ENCODE measurements at regions not wholly inside any gene's neighbourhood (a gene's known extent, or its start where the extent isn't known, plus 50 kb on each side); places are given as distances from the start of the nearest gene placed in this dataset.
A peak's percentile ranks its signal among the peaks of the same experiment; 100 is the strongest.

DNA sequence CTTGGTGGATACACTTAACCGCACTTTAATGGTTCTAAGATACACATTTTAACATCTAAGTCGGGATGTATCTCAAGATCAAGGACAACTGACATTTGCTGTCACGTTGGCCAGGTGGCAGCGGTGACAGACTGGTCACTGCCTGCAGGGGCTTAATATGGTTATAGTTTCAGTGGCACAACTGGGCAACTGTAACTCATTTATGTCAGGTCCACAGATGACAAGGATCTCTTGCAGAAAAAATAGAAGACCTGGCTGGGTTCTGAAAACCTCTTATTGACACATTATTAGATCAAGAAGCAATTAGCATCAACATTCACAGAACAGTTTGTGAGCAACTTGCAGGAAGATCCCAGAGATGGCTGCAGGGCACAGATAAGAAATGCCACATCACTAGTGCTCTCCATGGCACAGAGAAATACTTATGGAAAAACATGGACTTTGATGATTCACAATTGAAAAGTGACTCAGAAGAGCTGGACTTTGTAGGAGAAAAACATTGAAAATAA is 99.6 kb upstream of the SORBS2 start (continued):
- TF ChIP-seq EP300 (IDR thresholded peaks at IDR 0.05; ENCODE audit: borderline replicate concordance in 1 of 2, low read depth in 1 of 2, low read length in 1 of 2) (peak in 1 of 2 experiments; percentile 99; a peak in 2 of 4 replicates), FOXJ3 (CRISPR knock-in tag; IDR thresholded peaks at IDR 0.05) (peak; percentile 99), TCF12 (IDR thresholded peaks at IDR 0.05) (peak; percentile 53)

DNA sequence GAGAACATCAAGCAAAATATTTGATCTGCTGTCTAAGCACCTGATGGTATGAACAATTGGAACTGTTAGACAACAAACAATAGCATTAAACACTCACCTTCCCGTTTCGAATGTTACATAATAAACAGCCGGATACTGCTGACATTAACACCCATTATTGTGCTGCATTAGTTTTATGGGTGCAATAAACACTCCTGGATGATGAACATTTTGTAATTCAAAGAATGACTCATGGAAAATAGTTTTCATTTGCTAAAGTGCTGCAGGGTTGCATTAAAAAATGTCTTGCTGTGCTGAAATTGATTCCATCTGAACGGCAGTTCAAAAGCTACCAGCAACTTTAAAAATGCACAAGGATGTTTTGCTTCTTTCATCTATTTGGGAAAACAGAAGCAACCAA is 100.8 kb upstream of the SORBS2 start:
- Histone ChIP-seq H3K4me3 (ENCODE audit: low read depth in 2 of 2, low read length in 1 of 2) (no peak overlapping the region), H2AFZ (ENCODE audit: low read depth) (no peak overlapping the region), H3K4me1 (ENCODE audit: control insufficient read depth in 1 of 2, insufficient read depth in 2 of 2, low read depth in 1 of 2, low read length in 1 of 2) (peaks cover 0 to 17% of the 10 kb centered on the region in 2 experiments; a peak in 2 of 4 replicates), H3F3A (replicated peaks; ENCODE audit: insufficient read depth) (no peaks in the 10 kb centered on the region), H4K20me1 (ENCODE audit: insufficient read depth) (no peaks in the 10 kb centered on the region), H3K9ac (no peak overlapping the region), H3K9me3 (no peaks in the 10 kb centered on the region), H3K27ac (ENCODE audit: low read depth in 2 of 2, low read length in 1 of 2) (peak overlapping the region in 1 of 2 experiments; percentile 81; a peak in 2 of 4 replicates), H3K27me3 (ENCODE audit: insufficient read depth) (no peaks in the 10 kb centered on the region), H3K79me2 (ENCODE audit: insufficient read depth) (no peaks in the 10 kb centered on the region), H3K4me2 (no peak overlapping the region), H3K9me2 (no peaks in the 10 kb centered on the region), H3K36me3 (replicated peaks in 1 of 2; ENCODE audit: control insufficient read depth in 1 of 2, insufficient read depth in 2 of 2, low read length in 1 of 2) (no peaks in the 10 kb centered on the region)
- WGBS (ENCODE audit: low lambda C conversion rate): 44% methylated on average over 4 of the region's 4 CpGs
- TF ChIP-seq, protein P1, sequence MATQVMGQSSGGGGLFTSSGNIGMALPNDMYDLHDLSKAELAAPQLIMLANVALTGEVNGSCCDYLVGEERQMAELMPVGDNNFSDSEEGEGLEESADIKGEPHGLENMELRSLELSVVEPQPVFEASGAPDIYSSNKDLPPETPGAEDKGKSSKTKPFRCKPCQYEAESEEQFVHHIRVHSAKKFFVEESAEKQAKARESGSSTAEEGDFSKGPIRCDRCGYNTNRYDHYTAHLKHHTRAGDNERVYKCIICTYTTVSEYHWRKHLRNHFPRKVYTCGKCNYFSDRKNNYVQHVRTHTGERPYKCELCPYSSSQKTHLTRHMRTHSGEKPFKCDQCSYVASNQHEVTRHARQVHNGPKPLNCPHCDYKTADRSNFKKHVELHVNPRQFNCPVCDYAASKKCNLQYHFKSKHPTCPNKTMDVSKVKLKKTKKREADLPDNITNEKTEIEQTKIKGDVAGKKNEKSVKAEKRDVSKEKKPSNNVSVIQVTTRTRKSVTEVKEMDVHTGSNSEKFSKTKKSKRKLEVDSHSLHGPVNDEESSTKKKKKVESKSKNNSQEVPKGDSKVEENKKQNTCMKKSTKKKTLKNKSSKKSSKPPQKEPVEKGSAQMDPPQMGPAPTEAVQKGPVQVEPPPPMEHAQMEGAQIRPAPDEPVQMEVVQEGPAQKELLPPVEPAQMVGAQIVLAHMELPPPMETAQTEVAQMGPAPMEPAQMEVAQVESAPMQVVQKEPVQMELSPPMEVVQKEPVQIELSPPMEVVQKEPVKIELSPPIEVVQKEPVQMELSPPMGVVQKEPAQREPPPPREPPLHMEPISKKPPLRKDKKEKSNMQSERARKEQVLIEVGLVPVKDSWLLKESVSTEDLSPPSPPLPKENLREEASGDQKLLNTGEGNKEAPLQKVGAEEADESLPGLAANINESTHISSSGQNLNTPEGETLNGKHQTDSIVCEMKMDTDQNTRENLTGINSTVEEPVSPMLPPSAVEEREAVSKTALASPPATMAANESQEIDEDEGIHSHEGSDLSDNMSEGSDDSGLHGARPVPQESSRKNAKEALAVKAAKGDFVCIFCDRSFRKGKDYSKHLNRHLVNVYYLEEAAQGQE (IDR thresholded peaks at IDR 0.05; ENCODE audit: low read depth, low read length): no peak
- no peak for TF ChIP-seq FOXM1 (IDR thresholded peaks at IDR 0.05; ENCODE audit: low read depth)
- TF ChIP-seq, protein P2, sequence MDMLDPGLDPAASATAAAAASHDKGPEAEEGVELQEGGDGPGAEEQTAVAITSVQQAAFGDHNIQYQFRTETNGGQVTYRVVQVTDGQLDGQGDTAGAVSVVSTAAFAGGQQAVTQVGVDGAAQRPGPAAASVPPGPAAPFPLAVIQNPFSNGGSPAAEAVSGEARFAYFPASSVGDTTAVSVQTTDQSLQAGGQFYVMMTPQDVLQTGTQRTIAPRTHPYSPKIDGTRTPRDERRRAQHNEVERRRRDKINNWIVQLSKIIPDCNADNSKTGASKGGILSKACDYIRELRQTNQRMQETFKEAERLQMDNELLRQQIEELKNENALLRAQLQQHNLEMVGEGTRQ (IDR thresholded peaks at IDR 0.05; ENCODE audit: borderline replicate concordance, low read depth, low read length): no peak
- TF ChIP-seq POLR2AphosphoS5 (IDR thresholded peaks at IDR 0.05; ENCODE audit: low read depth, low read length): no peak
- no peak for TF ChIP-seq EZH2phosphoT487 (IDR thresholded peaks at IDR 0.05; ENCODE audit: borderline replicate concordance, low read depth)
- TF ChIP-seq RXRA (IDR thresholded peaks at IDR 0.05; ENCODE audit: borderline replicate concordance, low read depth): no peak
- no peak for DNase-seq
- ChIA-PET POLR2A (no interaction called here), CTCF (interaction anchor here (1.0 to 2.0 kb wide), 2 partner anchors 20 to 109 kb away, joined by 3 to 8 read pairs; no protein-coding TSS in a partner anchor)
